Osteoblast (primary cell): ENCODE measurements at regions not wholly inside any gene's neighbourhood (a gene's known extent, or its start where the extent isn't known, plus 50 kb on each side); places are given as distances from the start of the nearest gene placed in this dataset.
"Not testable (repeated sequence)": the region's sequence is repeated elsewhere in the genome, so short reads cannot be mapped to it uniquely, and the experiment has no call there.

Source experiments
- DNase-seq: peaks from one replicate; pipeline ENCODE4 v3.0.0; 2011; ENCODE audit warnings: low spot score, mixed read lengths; ENCODE audit not compliant: insufficient read length; ENCODE audit errors: missing footprints
- H2AFZ ChIP-seq: 2 replicates; pipeline ENCODE4 v1.6.0; 2011; ENCODE audit warnings: mild to moderate bottlenecking, low read length
- H3K27ac ChIP-seq: 2 replicates; pipeline ENCODE4 v1.5.1; 2011; ENCODE audit warnings: mild to moderate bottlenecking, low read depth, low read length, moderate library complexity
- H3K27me3 ChIP-seq: 2 replicates; pipeline ENCODE4 v1.6.0; 2012; ENCODE audit warnings: mild to moderate bottlenecking, control low read depth, inconsistent platforms, low read length, moderate library complexity; ENCODE audit not compliant: insufficient read depth
- H3K36me3 ChIP-seq: 2 replicates; pipeline ENCODE4 v1.5.1; 2011; ENCODE audit warnings: mild to moderate bottlenecking, low read length, control low read depth, moderate library complexity; ENCODE audit not compliant: insufficient read depth
- H3K4me1 ChIP-seq: 2 replicates; pipeline ENCODE4 v1.5.1; 2011; ENCODE audit warnings: mild to moderate bottlenecking, low read length, control low read depth, moderate library complexity; ENCODE audit not compliant: insufficient read depth
- H3K4me2 ChIP-seq: 2 replicates; pipeline ENCODE4 v1.6.0; 2011; ENCODE audit warnings: mild to moderate bottlenecking, low read length; ENCODE audit not compliant: insufficient read depth
- H3K4me3 ChIP-seq: fragments of 200-600 bp; sonication (generic); 3 replicates; pipeline ENCODE4 v1.5.1; 2012; ENCODE audit warnings: mild to moderate bottlenecking, low read length, inconsistent platforms; ENCODE audit not compliant: insufficient read depth
- H3K79me2 ChIP-seq: 2 replicates; pipeline ENCODE4 v1.6.0; 2012; ENCODE audit warnings: mild to moderate bottlenecking, low read length, control low read depth, inconsistent platforms; ENCODE audit not compliant: insufficient read depth
- H3K9me3 ChIP-seq: 2 replicates; pipeline ENCODE4 v1.5.1; 2011; ENCODE audit warnings: low read depth, low read length, control low read depth
- H4K20me1 ChIP-seq: 2 replicates; pipeline ENCODE4 v1.6.0; 2012; ENCODE audit warnings: mild to moderate bottlenecking, low read length, control low read depth; ENCODE audit not compliant: insufficient read depth
- CTCF ChIP-seq: IDR thresholded peaks from 2 replicates; pipeline ENCODE4 v1.5.1; 2011; ENCODE audit warnings: mild to moderate bottlenecking, low read depth, low read length, moderate library complexity; ENCODE audit errors: extremely low read depth

GRCh38 chr10:125409756-125410155 lies 249.4 kb upstream of the CTBP2 start:
- H3K4me3 ChIP-seq = no peak overlapping the region
- H4K20me1 ChIP-seq = no peaks in the 10 kb centered on the region

GRCh38 chr10:125407557-125407956 lies 247.2 kb upstream of the CTBP2 start:
- Histone ChIP-seq H3K4me2 (no peak overlapping the region), H3K27me3 (no peaks in the 10 kb centered on the region), H3K4me1 (peaks cover 13% of the 10 kb centered on the region), H2AFZ (peak overlapping the region; percentile 48), H3K4me3 (no peak overlapping the region), H3K79me2 (no peaks in the 10 kb centered on the region), H3K27ac (no peak overlapping the region), H4K20me1 (no peaks in the 10 kb centered on the region), H3K9me3 (no peaks in the 10 kb centered on the region), H3K36me3 (no peaks in the 10 kb centered on the region)
- no peak for DNase-seq
- no peak for TF ChIP-seq CTCF

More at GRCh38 chr10:125409756-125410155, 249.4 kb upstream of the CTBP2 start:
- Histone ChIP-seq H3K79me2 (no peaks in the 10 kb centered on the region), H3K4me2 (no peak overlapping the region), H3K27me3 (no peaks in the 10 kb centered on the region), H3K36me3 (no peaks in the 10 kb centered on the region), H3K27ac (no peak overlapping the region), H2AFZ (peak overlapping the region; percentile 44), H3K9me3 (no peaks in the 10 kb centered on the region), H3K4me1 (peaks cover 17% of the 10 kb centered on the region)
- DNase-seq = no peak
- TF ChIP-seq CTCF = no peak

GRCh38 chr10:125407000-125407502 lies 246.7 kb upstream of the CTBP2 start:
- no peaks in the 10 kb centered on the region for H3K79me2 ChIP-seq
- no peaks in the 10 kb centered on the region for H3K9me3 ChIP-seq
- H2AFZ ChIP-seq = peak overlapping the region; percentile 48
- DNase-seq = peak; percentile 36
- no peak for TF ChIP-seq CTCF
- H3K4me1 ChIP-seq = peaks cover 8% of the 10 kb centered on the region
- no peaks in the 10 kb centered on the region for H3K27me3 ChIP-seq
- H3K4me3 ChIP-seq = no peak overlapping the region
- no peaks in the 10 kb centered on the region for H3K36me3 ChIP-seq
- H3K4me2 ChIP-seq = peak overlapping the region; percentile 3
- H3K27ac ChIP-seq = peak overlapping the region; percentile 4
- no peaks in the 10 kb centered on the region for H4K20me1 ChIP-seq

GRCh38 chr10:125404902-125405301 lies 244.5 kb upstream of the CTBP2 start:
- H3K79me2 ChIP-seq, H3K9me3 ChIP-seq, H3K27ac ChIP-seq, H4K20me1 ChIP-seq, DNase-seq, H2AFZ ChIP-seq, H3K4me2 ChIP-seq, H3K36me3 ChIP-seq, H3K4me1 ChIP-seq, H3K4me3 ChIP-seq, H3K27me3 ChIP-seq: not testable (repeated sequence)
